GM19238 (cell line): ENCODE measurements at regions not wholly inside any gene's neighbourhood (a gene's known extent, or its start where the extent isn't known, plus 50 kb on each side); places are given as distances from the start of the nearest gene placed in this dataset.

Experiments
- DNase-seq: peaks from one replicate; pipeline ENCODE4 v3.0.0; 2011; ENCODE audit warnings: low spot score; ENCODE audit not compliant: insufficient read length

GRCh38 chr11:95692526-95693260, 96.9 kb downstream of the FAM76B start:
- no peak for DNase-seq

- no peak for DNase-seq
Observed at GRCh38 chr11:95690100-95690499, 99.5 kb downstream of the FAM76B start.

DNA sequence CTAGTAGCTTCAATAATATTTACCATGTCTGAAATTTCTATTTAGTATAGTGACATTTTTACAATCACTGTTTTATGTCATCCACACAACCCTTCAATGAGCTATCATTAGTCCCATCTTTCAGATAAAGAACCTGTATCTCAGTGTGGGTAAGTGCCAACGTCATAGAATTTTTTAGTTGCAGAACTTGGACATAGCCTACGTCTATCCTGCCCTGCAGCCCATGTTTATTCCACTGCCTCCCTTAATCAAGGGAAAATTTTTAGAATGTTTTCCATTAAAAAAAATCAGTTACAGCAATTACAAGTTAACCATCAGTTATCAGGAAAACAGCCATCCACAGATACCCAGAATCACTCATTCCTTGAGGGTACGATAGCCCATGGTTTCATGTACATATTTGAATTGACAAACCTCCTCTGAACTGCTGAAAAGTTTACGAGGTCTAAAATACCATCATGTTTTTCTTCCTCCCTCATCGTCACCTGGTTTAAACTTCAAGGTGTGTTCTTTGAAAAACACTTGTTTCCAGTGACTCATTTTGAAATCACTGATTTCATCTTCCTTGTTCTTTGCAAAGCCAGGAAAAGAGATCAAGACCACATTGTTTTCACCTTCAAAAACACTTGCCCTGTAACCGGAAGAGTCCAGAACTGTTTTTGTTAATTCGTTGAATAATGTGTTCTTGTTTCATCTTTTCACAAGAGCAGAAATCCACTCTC, 100.9 kb downstream of the FAM76B start:
- no peak for DNase-seq

GRCh38 chr11:95688015-95688414, 101.6 kb downstream of the FAM76B start:
- no peak for DNase-seq

DNA sequence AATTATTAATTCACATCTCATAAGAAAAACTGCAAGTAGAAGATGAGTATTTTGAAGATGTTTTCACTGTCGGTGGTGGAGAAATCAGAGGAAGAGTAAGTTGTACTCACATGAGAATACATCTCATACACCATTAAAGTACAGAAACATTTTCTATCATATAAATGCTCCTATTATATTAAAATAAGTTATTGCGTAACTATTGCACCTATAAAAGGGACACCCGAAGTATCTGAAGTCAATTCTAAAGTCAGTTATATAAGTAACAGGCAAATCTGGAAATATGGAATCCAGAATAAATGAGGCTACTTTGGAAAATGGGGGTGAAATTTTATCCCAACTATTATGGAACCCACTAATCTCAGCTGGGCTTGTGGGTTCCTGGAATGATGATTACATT, 103.3 kb downstream of the FAM76B start:
- DNase-seq, result no peak

- DNase-seq, result no peak
Observed at GRCh38 chr11:95684701-95685100, 104.9 kb downstream of the FAM76B start.

- no peak for DNase-seq
Observed at GRCh38 chr11:95684170-95684569, 105.4 kb downstream of the FAM76B start.

- DNase-seq, result no peak
Observed at GRCh38 chr11:95682552-95682951, 107.0 kb downstream of the FAM76B start.

DNA sequence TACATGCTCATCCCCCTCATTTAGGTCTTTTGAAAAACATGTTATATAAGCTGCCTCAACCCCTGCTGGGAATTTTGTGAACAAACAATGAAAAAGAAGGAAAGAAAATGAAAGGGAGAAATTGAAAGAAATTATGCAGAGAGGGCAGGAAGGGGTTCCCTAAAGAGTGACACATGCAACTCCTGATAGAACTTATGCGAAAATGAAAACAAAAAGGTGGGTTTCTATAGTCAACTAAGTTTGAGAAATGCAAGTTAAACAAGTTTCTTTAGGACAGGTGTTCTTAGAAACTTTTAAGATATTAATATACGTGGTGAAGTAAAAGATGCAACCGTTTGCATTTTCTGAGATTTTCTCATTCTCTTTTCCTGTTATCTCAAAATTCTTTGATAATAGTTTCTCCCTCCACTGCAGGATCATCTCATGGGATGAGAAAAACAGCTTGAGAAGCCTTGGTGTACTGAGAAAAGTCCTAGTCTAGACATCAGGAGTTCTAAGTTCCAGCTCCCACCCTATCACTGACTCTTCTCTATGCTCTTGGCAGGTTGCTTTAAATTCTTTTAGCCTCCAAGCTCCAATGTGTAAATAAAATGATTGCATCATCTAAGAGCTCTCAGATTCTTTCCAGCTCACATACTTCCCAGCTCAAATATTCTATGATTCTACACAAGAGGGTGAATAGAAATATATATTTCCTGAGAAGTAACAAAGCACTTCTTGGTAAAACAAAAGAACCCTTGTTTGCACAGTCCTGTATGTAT, 109.2 kb downstream of the FAM76B start:
- DNase-seq, result no peak

DNA sequence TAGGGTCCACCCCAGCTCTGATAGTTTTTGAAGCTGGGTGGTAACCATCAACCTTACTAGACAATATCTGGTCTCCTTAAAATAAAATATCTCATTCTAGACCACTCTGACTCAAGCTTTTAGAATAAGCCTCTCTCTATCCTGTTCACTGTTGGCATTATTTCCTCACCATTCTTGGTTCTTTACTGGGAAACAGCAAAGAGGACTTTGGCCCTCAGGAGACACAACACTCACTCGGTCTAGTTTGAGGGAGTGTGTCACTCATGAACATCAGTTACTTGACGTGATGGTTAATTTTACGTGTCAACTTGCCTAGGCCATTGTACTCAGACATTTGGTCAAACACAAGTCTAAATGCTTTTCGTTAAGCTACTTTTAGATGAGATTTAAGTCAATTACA, 110.6 kb downstream of the FAM76B start:
- no peak for DNase-seq

DNA sequence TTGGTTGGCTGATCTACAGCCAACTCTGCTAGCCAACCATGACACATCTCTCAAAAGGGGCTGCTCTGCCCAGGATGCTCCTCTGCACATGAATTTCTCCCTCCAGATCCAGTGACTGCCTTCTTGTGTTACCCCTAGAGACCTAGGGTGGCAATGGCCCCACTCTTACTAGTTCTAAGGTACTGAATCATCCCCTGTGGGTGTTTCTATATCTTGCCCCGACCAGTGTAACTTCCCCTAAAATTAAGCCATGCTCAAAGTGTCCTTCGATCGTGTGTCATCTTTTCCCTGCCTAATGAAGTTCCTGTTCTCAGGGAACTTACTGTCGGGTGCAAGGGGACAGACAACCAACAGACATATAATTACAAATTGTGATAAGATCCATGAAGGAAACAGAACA, 113.3 kb downstream of the FAM76B start:
- DNase-seq, result no peak

GRCh38 chr11:95675585-95675984, 114.0 kb downstream of the FAM76B start:
- DNase-seq, result no peak

- DNase-seq, result no peak
Observed at GRCh38 chr11:95674657-95675358, 114.8 kb downstream of the FAM76B start.

DNA sequence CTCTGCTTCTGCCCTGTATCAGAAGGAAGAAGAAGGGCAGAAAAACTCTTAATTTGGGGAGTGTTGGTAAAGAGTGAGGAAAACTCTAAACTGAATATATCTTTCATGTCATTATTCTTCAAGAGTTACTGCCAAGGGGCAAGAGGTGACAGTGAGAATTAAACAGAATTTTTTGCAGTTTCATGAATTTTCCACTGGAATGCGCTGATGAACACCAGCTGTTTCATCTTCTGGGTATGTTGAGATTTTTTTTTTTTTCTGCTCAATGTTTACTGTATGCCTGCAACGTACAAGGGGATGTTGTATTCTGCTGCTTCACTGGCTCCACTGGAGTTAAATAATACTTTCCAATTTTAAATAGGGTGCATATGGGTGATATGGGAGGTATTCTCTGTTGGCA, 117.8 kb downstream of the FAM76B start:
- DNase-seq, result no peak

DNA sequence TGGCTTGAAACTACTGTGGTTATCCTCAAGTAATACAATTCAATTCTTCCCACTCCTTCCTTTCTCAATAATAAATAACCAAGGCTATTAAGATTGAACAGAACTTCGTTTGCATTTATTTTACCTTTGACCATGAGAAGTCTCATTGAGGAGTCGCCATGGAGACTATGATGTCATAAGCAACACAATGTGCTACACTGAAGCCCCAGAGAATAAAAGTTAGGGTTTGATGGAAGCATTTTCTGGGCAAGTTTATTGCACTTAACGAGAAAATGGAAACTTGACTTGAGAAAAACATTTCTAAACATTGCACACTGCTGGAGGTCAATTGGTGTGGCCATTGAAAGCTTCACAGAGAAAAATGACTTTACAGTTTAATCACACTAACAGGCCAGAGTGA, 121.5 kb downstream of the FAM76B start:
- no peak for DNase-seq

- DNase-seq, result no peak
Observed at GRCh38 chr11:95661162-95661561, 128.4 kb downstream of the FAM76B start.

DNA sequence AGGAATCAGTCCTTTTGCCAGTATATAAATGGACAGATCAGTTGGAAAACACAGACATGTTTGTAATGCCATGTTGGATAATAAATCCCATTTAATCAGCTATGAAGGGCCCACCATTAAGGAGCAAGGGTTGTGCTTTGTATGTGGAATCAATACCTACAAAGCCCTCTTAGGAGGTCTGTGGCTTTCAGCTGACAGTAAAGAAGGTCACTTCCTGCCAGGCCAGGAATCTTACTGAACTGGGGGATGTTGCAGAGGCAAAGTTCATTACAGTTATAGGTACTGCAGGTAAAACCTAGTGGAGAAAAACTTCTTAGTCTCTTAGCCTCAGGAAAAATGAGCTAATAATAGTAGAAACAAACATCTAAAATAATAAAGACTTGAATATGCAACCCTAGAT, 129.5 kb downstream of the FAM76B start:
- no peak for DNase-seq

DNA sequence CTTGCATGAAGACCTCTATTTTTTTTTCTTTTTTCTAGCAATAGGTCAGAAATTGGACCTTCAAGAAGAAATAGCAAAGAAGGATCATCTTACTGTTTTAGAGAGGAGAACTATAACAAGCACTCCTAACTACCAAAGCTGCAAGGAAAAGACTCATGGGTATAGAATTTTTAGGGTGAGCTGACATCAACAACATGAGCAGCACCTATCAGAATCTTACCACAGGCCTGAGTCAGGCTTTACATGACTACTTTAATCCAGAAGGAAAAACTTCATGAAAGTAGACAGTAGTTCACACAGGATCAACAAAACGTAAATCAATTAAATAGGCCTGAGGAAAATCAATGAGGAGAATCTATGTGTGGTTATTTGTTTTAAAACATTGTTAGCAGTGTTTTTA, 130.5 kb downstream of the FAM76B start:
- DNase-seq, result no peak

DNA sequence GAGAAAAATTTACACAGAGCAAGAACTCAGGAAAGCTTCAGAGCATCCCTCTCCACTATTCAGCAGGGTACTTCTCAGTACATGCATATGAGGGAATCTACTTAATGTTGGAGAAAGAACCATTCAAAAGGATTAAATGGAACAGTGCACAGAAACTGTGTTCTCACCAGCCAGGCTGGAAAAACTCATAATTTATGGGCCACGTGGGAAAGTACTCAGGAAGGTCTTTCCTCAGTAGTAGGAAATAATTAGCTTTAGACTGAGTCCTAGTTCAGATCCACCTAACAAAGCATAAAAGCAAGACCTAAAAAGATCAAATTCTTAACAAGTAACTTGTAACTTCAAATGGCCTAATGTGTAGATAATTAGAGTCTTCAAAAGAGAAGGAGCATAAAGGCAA, 134.0 kb downstream of the FAM76B start:
- no peak for DNase-seq

DNA sequence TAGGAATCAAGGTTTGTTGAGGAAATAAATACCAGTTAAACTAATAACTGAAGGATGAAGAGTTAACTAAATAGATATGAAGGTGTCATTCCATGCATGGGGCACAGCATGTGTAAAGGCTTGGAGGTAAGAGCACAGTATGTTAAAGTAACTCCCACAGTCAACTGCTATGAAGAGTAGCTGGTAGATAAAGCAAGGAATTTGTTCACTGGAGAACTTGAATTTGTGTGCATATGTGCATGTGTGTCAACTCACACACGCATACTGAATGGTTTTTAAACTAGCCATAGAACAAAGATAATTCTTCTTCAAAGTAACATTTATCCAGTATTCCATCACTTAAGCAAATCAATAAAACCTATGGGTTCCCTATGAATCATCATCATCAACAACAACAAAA, 135.9 kb downstream of the FAM76B start:
- DNase-seq, result no peak

- DNase-seq, result no peak
Observed at GRCh38 chr11:95653099-95653498, 136.5 kb downstream of the FAM76B start.

DNA sequence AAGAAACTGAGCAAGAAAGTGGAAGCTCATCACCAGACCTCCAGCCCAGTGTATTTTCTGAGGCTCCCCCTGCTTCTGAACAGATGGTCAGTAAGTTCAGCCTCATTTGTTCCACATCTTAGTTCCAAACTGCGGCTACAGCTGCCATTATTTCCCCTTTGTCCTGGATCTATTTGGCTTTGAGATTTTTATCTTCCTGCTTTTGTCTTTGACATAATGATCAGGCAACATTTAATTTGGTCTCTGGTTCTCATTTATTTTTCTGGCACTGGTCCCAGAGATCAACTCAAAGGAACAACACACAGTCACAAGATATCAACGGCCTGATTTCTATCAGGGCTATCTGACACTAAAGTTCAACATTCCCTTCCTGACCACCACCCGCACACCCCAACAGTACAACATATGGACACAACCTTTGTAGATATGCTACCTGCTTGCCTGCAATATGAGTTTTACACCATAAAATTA, 137.5 kb downstream of the FAM76B start:
- DNase-seq, result no peak
